CD8-positive, alpha-beta memory T cell (primary cell): ENCODE measurements at regions not wholly inside any gene's neighbourhood (a gene's known extent, or its start where the extent isn't known, plus 50 kb on each side); places are given as distances from the start of the nearest gene placed in this dataset.
"Not testable (repeated sequence)": the region's sequence is repeated elsewhere in the genome, so short reads cannot be mapped to it uniquely, and the experiment has no call there.

ENCODE experiments used
- CTCF ChIA-PET: fragments of 350-600 bp; sonication (Branson Sonifier 250); formaldehyde crosslinking; loops from one replicate; lab custom pipeline; 2021; ENCODE audit warnings: antibody characterized with exemption; lab: Charles Lee
- POLR2A ChIA-PET: fragments of 350-600 bp; sonication (Branson Sonifier 250); formaldehyde crosslinking; loops from one replicate; lab custom pipeline; 2021; ENCODE audit warnings: antibody characterized with exemption; lab: Charles Lee
- DNase-seq, 5 donors: peaks; one replicate each; pipeline versions ENCODE4 v3.0.0 to v3.0.0-alpha.2; 2020 to 2022; ENCODE audit warnings: mixed read lengths in 1 of 5
- H3K27ac ChIP-seq: one replicate; pipeline ENCODE4 v1.7.0; 2013; ENCODE audit warnings: low read depth, mild to moderate bottlenecking, low read length, moderate library complexity
- H3K27me3 ChIP-seq: 2 replicates; pipeline ENCODE4 v1.7.0; 2013; ENCODE audit warnings: low read length, mild to moderate bottlenecking; ENCODE audit not compliant: insufficient read depth, poor library complexity, severe bottlenecking
- H3K36me3 ChIP-seq: 2 replicates; pipeline ENCODE4 v1.7.0; 2013; ENCODE audit warnings: mild to moderate bottlenecking, low read length, moderate library complexity; ENCODE audit not compliant: insufficient read depth
- H3K4me1 ChIP-seq: 2 replicates; pipeline ENCODE4 v1.7.0; 2013; ENCODE audit warnings: mild to moderate bottlenecking, low read length, moderate library complexity; ENCODE audit not compliant: insufficient read depth
- H3K4me3 ChIP-seq: 2 replicates; pipeline ENCODE4 v1.7.0; 2013; ENCODE audit warnings: mild to moderate bottlenecking, low read length
- H3K9me3 ChIP-seq: 2 replicates; pipeline ENCODE4 v1.7.0; 2013; ENCODE audit warnings: mild to moderate bottlenecking, low read length
- H3K27ac Mint-ChIP-seq, 8 donors: one replicate each; pipeline ENCODE4 v1.8.0; 2020 to 2021; ENCODE audit warnings: mixed read lengths in 8 of 8, mild to moderate bottlenecking in 6 of 8, inconsistent platforms in 3 of 8, moderate library complexity in 3 of 8
- H3K27me3 Mint-ChIP-seq, 2 donors: one replicate each; pipeline ENCODE4 v1.8.0; 2020 to 2021; ENCODE audit warnings: mixed read lengths in 2 of 2, mild to moderate bottlenecking in 1 of 2, moderate library complexity in 1 of 2
- H3K36me3 Mint-ChIP-seq, 3 donors: one replicate each; pipeline ENCODE4 v1.8.0; 2020 to 2021; ENCODE audit warnings: mixed read lengths in 3 of 3, inconsistent platforms in 1 of 3, mild to moderate bottlenecking in 1 of 3
- H3K4me1 Mint-ChIP-seq, 3 donors: one replicate each; pipeline ENCODE4 v1.8.0; 2020 to 2021; ENCODE audit warnings: mixed read lengths in 3 of 3, inconsistent platforms in 1 of 3, mild to moderate bottlenecking in 1 of 3
- H3K4me3 Mint-ChIP-seq, 7 donors: one replicate each; pipeline ENCODE4 v1.8.0; 2020 to 2021; ENCODE audit warnings: mixed read lengths in 7 of 7, mild to moderate bottlenecking in 6 of 7, moderate library complexity in 4 of 7, inconsistent platforms in 2 of 7
- H3K9me3 Mint-ChIP-seq, 5 donors: one replicate each; pipeline ENCODE4 v1.8.0; 2020 to 2022; ENCODE audit warnings: mixed read lengths in 5 of 5, mild to moderate bottlenecking in 3 of 5, moderate library complexity in 2 of 5, inconsistent platforms in 1 of 5

DNA sequence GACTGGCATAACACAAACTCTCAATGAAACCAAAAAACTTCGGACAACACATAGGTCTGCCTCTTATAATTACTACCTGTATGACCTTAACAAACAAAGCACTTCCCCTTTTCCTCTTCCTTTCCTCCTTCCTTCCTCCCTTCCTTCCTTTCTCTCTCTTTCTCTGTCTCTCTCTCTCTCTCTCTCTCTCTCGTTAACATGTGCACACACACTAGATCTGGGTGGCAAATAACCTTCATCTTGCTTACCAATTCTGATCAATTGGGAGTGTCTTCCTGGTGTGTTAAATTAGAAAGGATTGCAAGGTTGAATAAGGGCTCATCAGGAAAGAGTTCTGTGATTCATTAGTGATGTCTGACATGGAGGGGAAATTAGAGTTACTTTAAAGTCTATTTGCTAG is 307.8 kb upstream of the PRKD1 start:
- no peak overlapping the region for H3K4me3 ChIP-seq
- no peaks in the 10 kb centered on the region for H3K4me1 ChIP-seq
- H3K9me3 ChIP-seq: no peaks in the 10 kb centered on the region
- Mint-ChIP-seq H3K4me1 (no peaks in the 10 kb centered on the region), H3K27ac (no peak overlapping the region), H3K27me3 (no peaks in the 10 kb centered on the region), H3K36me3 (no peaks in the 10 kb centered on the region), H3K4me3 (no peak overlapping the region), H3K9me3 (peaks cover 0 to 5% (median 0%) of the 10 kb centered on the region in 5 donors)
- H3K36me3 ChIP-seq: no peaks in the 10 kb centered on the region
- no peak for DNase-seq
- ChIA-PET CTCF (no interaction called here), POLR2A (no interaction called here)
- H3K27ac ChIP-seq: no peak overlapping the region
- H3K27me3 ChIP-seq: no peaks in the 10 kb centered on the region

DNA sequence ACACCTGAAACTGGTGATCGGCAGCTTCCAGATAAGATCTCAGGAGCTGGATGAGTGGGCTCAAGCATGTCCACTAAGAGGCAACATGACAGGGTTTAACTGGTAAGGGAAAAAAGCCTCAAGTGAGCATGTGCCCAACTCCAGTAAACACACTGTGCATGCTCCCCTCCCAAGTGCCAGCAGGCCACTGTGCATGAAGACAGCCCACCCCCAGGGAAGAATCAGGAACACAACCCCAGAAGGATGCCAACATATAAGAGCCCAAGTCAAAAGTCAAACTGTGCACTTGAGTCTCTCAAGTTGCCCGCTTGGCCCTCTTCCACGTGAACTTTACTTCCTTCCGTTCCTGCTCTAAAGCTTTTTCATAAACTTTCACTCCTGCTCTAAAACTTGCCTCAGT is 311.3 kb upstream of the PRKD1 start:
- Mint-ChIP-seq H3K27me3 (no peaks in the 10 kb centered on the region), H3K27ac (no peak overlapping the region), H3K4me1 (no peaks in the 10 kb centered on the region), H3K9me3 (peaks cover 0 to 6% (median 0%) of the 10 kb centered on the region in 5 donors), H3K4me3 (no peak overlapping the region), H3K36me3 (no peaks in the 10 kb centered on the region)
- POLR2A ChIA-PET: no interaction called here
- no peaks in the 10 kb centered on the region for H3K9me3 ChIP-seq
- H3K27me3 ChIP-seq: no peaks in the 10 kb centered on the region
- H3K4me1 ChIP-seq: no peaks in the 10 kb centered on the region
- H3K27ac ChIP-seq: no peak overlapping the region
- CTCF ChIA-PET: no interaction called here
- no peak for DNase-seq
- no peak overlapping the region for H3K4me3 ChIP-seq
- no peaks in the 10 kb centered on the region for H3K36me3 ChIP-seq

DNA sequence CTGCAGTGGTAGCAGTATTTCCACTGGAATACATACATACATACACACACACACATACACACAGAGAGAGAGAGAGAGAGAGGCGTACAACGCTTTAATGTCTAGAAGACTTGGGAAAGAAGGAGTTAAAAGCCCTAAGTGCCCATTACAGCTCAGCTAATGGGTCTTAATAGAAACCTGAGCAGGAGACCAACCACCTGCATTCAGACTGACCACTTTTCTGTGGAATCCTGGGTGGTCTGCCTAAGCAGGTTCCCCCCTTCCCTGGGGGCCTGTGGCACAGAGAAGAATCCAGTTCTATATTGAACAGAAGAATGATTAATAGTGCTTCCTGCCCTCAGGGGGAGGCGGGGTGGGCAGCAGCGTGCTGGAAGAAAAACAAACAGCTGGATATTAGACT is 312.4 kb upstream of the PRKD1 start:
- CTCF ChIA-PET: no interaction called here

DNA sequence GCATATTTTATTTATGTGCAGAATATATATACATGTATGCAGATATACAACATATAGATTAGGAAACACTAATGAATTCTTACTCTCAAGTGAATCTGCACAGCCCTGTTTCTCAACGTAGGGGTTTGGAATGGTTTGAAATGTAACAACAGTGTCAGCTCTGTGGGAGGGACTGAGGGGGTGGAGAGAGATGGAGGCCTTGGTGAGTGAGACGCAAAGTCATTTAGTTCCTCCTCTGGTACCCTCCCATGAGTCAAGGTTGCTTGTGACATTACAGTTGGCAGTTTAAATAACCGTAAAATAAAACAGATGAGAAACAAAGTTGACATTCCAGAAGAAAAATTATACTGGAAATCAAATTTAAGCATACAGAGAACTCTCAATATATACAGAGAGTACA is 313.0 kb upstream of the PRKD1 start:
- ChIA-PET CTCF (no interaction called here), POLR2A (no interaction called here)
- no peaks in the 10 kb centered on the region for H3K4me1 Mint-ChIP-seq
- no peaks in the 10 kb centered on the region for H3K4me1 ChIP-seq
- H3K36me3 ChIP-seq: no peaks in the 10 kb centered on the region
- H3K27ac ChIP-seq: no peak overlapping the region
- no peaks in the 10 kb centered on the region for H3K27me3 Mint-ChIP-seq
- no peak overlapping the region for H3K4me3 ChIP-seq
- H3K27me3 ChIP-seq: no peaks in the 10 kb centered on the region
- no peak for DNase-seq
- H3K27ac Mint-ChIP-seq: no peak overlapping the region
- H3K36me3 Mint-ChIP-seq: no peaks in the 10 kb centered on the region
- H3K4me3 Mint-ChIP-seq: no peak overlapping the region
- H3K9me3 Mint-ChIP-seq: peaks cover 0 to 6% (median 0%) of the 10 kb centered on the region in 5 donors
- H3K9me3 ChIP-seq: no peaks in the 10 kb centered on the region

More for the DNA sequence above, 312.4 kb upstream of the PRKD1 start:
- H3K4me3 Mint-ChIP-seq: no peak overlapping the region
- H3K27ac Mint-ChIP-seq: no peak overlapping the region
- DNase-seq: no peak
- no peaks in the 10 kb centered on the region for H3K9me3 ChIP-seq
- POLR2A ChIA-PET: no interaction called here
- H3K27me3 ChIP-seq: no peaks in the 10 kb centered on the region
- no peaks in the 10 kb centered on the region for H3K4me1 Mint-ChIP-seq
- H3K36me3 ChIP-seq: no peaks in the 10 kb centered on the region
- H3K9me3 Mint-ChIP-seq: peaks cover 0 to 6% (median 0%) of the 10 kb centered on the region in 5 donors
- no peaks in the 10 kb centered on the region for H3K4me1 ChIP-seq
- no peaks in the 10 kb centered on the region for H3K36me3 Mint-ChIP-seq
- no peak overlapping the region for H3K4me3 ChIP-seq
- H3K27me3 Mint-ChIP-seq: no peaks in the 10 kb centered on the region
- no peak overlapping the region for H3K27ac ChIP-seq

DNA sequence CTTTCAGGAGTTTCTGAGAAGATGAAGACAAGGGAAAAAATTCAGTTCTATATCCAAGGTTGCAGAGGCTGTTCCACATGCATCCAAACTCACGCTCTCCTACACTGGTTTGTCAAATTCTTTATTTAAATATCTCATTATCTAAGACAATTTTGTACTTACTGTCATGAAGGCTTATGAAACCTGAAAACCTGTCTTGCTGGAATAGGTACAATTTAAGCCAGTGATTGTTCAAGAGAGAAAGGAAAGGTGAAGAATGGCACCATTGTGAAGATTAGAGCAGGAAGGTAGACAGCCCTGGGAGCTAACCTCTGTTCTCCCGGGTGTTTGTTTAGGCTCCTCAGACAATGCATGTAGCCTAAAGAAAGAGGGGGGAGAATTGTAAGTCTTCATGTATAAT is 315.1 kb upstream of the PRKD1 start:
- Mint-ChIP-seq H3K27ac (no peak overlapping the region), H3K36me3 (no peaks in the 10 kb centered on the region), H3K4me3 (no peak overlapping the region), H3K9me3 (peaks cover 0 to 4% (median 0%) of the 10 kb centered on the region in 5 donors), H3K4me1 (no peaks in the 10 kb centered on the region), H3K27me3 (no peaks in the 10 kb centered on the region)
- Histone ChIP-seq H3K4me3 (no peak overlapping the region), H3K27ac (no peak overlapping the region), H3K36me3 (no peaks in the 10 kb centered on the region), H3K4me1 (no peaks in the 10 kb centered on the region), H3K27me3 (no peaks in the 10 kb centered on the region), H3K9me3 (no peaks in the 10 kb centered on the region)
- CTCF ChIA-PET: no interaction called here
- no peak for DNase-seq
- POLR2A ChIA-PET: no interaction called here

DNA sequence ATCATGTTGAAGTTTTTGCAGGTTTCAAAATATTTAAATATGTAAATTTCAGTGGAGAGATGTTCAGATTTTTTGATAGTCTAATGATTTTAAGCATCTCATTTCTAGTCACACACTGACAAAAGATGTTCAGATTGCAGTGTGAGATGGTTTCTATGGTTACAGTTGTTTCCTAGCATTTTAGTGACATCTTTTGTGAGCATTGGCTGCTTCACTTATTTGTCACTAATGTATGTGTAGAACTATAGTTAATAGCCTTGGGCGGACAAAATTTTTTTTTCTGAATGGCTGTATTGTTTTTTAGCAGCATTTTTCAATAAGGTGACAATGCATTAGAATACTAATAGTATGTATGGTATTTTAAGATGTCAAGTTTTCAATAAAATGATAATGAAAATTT is 315.6 kb upstream of the PRKD1 start:
- no peak overlapping the region for H3K4me3 Mint-ChIP-seq
- H3K27me3 ChIP-seq: no peaks in the 10 kb centered on the region
- H3K27ac Mint-ChIP-seq: no peak overlapping the region
- no peaks in the 10 kb centered on the region for H3K27me3 Mint-ChIP-seq
- H3K4me3 ChIP-seq: no peak overlapping the region
- POLR2A ChIA-PET: no interaction called here
- H3K9me3 Mint-ChIP-seq: peaks cover 0 to 4% (median 0%) of the 10 kb centered on the region in 5 donors
- no peak overlapping the region for H3K27ac ChIP-seq
- H3K36me3 Mint-ChIP-seq: no peaks in the 10 kb centered on the region
- DNase-seq: no peak
- CTCF ChIA-PET: no interaction called here
- H3K36me3 ChIP-seq: no peaks in the 10 kb centered on the region
- no peaks in the 10 kb centered on the region for H3K9me3 ChIP-seq
- H3K4me1 Mint-ChIP-seq: no peaks in the 10 kb centered on the region
- H3K4me1 ChIP-seq: no peaks in the 10 kb centered on the region

DNA sequence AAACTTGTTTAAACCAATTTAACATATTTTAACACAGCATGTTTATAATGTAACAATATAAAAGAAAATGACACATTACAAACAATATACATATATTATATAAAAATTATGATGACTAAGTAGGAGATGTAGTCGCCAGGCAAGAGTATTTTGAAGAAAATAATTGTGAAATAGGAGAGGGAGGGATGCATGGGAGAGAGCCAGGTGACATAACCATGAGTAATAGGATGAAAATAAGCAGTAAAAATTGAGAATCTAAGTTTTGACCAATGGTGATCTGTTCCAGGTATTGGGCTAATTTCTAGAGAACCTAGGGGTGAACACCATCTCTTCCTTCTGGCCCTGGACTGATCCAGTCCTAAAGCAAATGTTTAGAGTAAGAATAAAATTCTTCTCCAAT is 315.2 kb upstream of the G2E3 start:
- CTCF ChIA-PET: no interaction called here
- H3K27ac ChIP-seq: no peak overlapping the region
- H3K36me3 ChIP-seq: no peaks in the 10 kb centered on the region
- Mint-ChIP-seq H3K27me3 (no peaks in the 10 kb centered on the region), H3K4me1 (no peaks in the 10 kb centered on the region), H3K9me3 (peaks cover 0 to 4% (median 0%) of the 10 kb centered on the region in 5 donors), H3K4me3 (no peak overlapping the region), H3K27ac (no peak overlapping the region), H3K36me3 (no peaks in the 10 kb centered on the region)
- H3K4me3 ChIP-seq: no peak overlapping the region
- no peaks in the 10 kb centered on the region for H3K4me1 ChIP-seq
- no peaks in the 10 kb centered on the region for H3K27me3 ChIP-seq
- H3K9me3 ChIP-seq: no peaks in the 10 kb centered on the region
- POLR2A ChIA-PET: no interaction called here
- DNase-seq: no peak

DNA sequence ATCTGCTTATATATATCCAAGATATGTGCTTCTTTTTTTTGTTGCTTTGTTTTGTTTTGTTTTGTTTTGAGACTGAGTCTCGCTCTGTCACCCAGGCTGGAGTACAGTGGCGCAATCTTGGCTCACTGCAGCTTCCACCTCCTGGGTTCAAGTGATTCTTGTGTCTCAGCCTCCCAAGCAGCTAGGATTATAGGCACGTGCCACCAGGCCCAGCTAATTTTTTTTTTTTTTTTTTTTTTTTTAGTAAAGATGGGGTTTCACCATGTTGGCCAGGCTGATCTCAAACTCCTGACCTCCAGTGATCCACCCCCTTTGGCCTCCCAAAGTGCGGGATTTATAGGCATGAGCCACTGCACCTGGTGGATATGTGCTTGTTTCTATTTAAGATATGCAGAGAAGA is 314.6 kb upstream of the G2E3 start:
- H3K27me3 Mint-ChIP-seq, H3K9me3 Mint-ChIP-seq, H3K4me3 Mint-ChIP-seq, H3K4me3 ChIP-seq, H3K9me3 ChIP-seq, DNase-seq, CTCF ChIA-PET, H3K27ac Mint-ChIP-seq, H3K27me3 ChIP-seq, H3K4me1 Mint-ChIP-seq, H3K36me3 Mint-ChIP-seq, H3K36me3 ChIP-seq, POLR2A ChIA-PET, H3K27ac ChIP-seq, H3K4me1 ChIP-seq: not testable (repeated sequence)

DNA sequence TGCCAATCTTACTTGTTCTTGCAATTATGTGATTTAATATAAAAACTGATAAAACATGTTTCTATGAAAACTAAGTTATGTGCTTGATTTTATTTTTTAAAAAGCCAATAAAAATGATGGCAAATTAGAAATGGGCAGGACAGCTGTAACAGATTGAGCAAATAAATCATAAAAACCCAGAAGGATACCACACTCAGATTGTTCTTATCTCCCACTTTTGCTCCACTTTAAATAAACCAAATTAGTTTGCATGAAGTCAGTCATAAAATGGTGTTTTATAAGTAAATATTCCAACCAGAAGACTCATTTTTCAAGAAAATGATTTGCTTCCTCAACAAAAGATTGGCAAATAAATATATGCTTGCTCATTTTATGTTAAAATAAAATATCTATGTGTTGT is 307.9 kb upstream of the G2E3 start:
- H3K27ac ChIP-seq: no peak overlapping the region
- ChIA-PET POLR2A (no interaction called here), CTCF (no interaction called here)
- H3K36me3 Mint-ChIP-seq: no peaks in the 10 kb centered on the region
- H3K27me3 Mint-ChIP-seq: no peaks in the 10 kb centered on the region
- no peak overlapping the region for H3K4me3 ChIP-seq
- no peaks in the 10 kb centered on the region for H3K4me1 ChIP-seq
- H3K27me3 ChIP-seq: no peaks in the 10 kb centered on the region
- no peaks in the 10 kb centered on the region for H3K9me3 ChIP-seq
- H3K4me3 Mint-ChIP-seq: no peak overlapping the region
- no peak for DNase-seq
- H3K9me3 Mint-ChIP-seq: no peaks in the 10 kb centered on the region
- H3K27ac Mint-ChIP-seq: no peak overlapping the region
- no peaks in the 10 kb centered on the region for H3K4me1 Mint-ChIP-seq
- H3K36me3 ChIP-seq: no peaks in the 10 kb centered on the region
